Tibial nerve (tissue), 4 donors: ENCODE measurements at regions not wholly inside any gene's neighbourhood (a gene's known extent, or its start where the extent isn't known, plus 50 kb on each side); places are given as distances from the start of the nearest gene placed in this dataset.

ENCODE experiments used
- CTCF ChIP-seq, 5 experiments: fragments of 200-600 bp in 3 of 5; fragments of 450-650 bp in 2 of 5; sonication (generic) in 3 of 5; IDR thresholded peaks; one replicate each; pipeline ENCODE4 v1.5.1; 2016 to 2019; ENCODE audit warnings: antibody characterized with exemption in 5 of 5, mild to moderate bottlenecking in 3 of 5, moderate library complexity in 2 of 5
- EP300 ChIP-seq, 2 donors: sonication (generic); formaldehyde crosslinking; IDR thresholded peaks; one replicate each; pipeline ENCODE4 v1.6.1; 2017; ENCODE audit warnings: antibody characterized with exemption in 2 of 2, mild to moderate bottlenecking in 1 of 2
- POLR2A ChIP-seq, 2 donors: fragments of 450-650 bp; IDR thresholded peaks; one replicate each; pipeline ENCODE4 v1.6.1; 2017; ENCODE audit warnings: antibody characterized with exemption in 2 of 2, mild to moderate bottlenecking in 2 of 2, moderate library complexity in 2 of 2

GRCh38 chr4:163662768-163663167 is 168.3 kb downstream of the TMA16 start:
- TF ChIP-seq EP300 (IDR thresholded peaks at IDR 0.05): no peak
- TF ChIP-seq CTCF (IDR thresholded peaks at IDR 0.05): no peak
- TF ChIP-seq POLR2A (IDR thresholded peaks at IDR 0.05): no peak
